Kidney (tissue), 13 donors: ENCODE measurements at regions not wholly inside any gene's neighbourhood (a gene's known extent, or its start where the extent isn't known, plus 50 kb on each side); places are given as distances from the start of the nearest gene placed in this dataset.

Experiments
- DNase-seq, 5 donors: peaks; one replicate each; pipeline ENCODE4 v3.0.0-alpha.2; 2013 to 2020
- FAIRE-seq: peaks from 2 replicates; lab custom pipeline; 2012; peaks lifted over from hg19 to GRCh38; lab: Jason Lieb, UNC
- H3K27ac ChIP-seq, 2 donors: one replicate each; pipeline ENCODE4 v1.7.0; 2013; ENCODE audit warnings: low read depth in 2 of 2, low read length in 2 of 2, inconsistent platforms in 1 of 2
- H3K27me3 ChIP-seq: one replicate; pipeline ENCODE4 v1.7.1; 2013; ENCODE audit warnings: low read length, inconsistent platforms; ENCODE audit not compliant: control insufficient read depth, insufficient read depth
- H3K36me3 ChIP-seq, 3 donors: one replicate each; pipeline versions ENCODE4 v1.7.0 to v1.7.1; 2013; ENCODE audit warnings: low read length in 3 of 3, control low read depth in 1 of 3, inconsistent platforms in 1 of 3; ENCODE audit not compliant: insufficient read depth in 3 of 3, control insufficient read depth in 2 of 3
- H3K4me1 ChIP-seq, 3 donors: one replicate each; pipeline versions ENCODE4 v1.7.0 to v1.7.1; 2013; ENCODE audit warnings: low read length in 3 of 3, inconsistent platforms in 1 of 3, low read depth in 1 of 3; ENCODE audit not compliant: control insufficient read depth in 2 of 3, insufficient read depth in 2 of 3
- H3K4me3 ChIP-seq, 3 donors: one replicate each; pipeline versions ENCODE4 v1.7.0 to v1.8.1; 2013; ENCODE audit warnings: low read length in 3 of 3, control low read depth in 1 of 3, inconsistent platforms in 1 of 3
- H3K9ac ChIP-seq, 3 donors: one replicate each; pipeline versions ENCODE4 v1.7.0 to v1.7.1; 2013; ENCODE audit warnings: low read length in 3 of 3, control low read depth in 1 of 3, inconsistent platforms in 1 of 3
- H3K9me3 ChIP-seq, 3 donors: one replicate each; pipeline versions ENCODE4 v1.7.0 to v1.7.1; 2013; ENCODE audit warnings: low read length in 3 of 3, control low read depth in 1 of 3, inconsistent platforms in 1 of 3; ENCODE audit not compliant: control insufficient read depth in 2 of 3, insufficient read depth in 1 of 3
- CTCF ChIP-seq: IDR thresholded peaks from 3 replicates; pipeline ENCODE4 v1.5.1; 2012; ENCODE audit warnings: mild to moderate bottlenecking, moderate library complexity, borderline replicate concordance; ENCODE audit not compliant: insufficient read depth; ENCODE audit errors: extremely low read depth
- intact Hi-C: fragments of 100-400 bp; cut with DNase I; formaldehyde crosslinking; loops from one replicate; pipeline ENCODE4 v1.11.1; 2022
- donor health status: control.
- donor health status: control.
- donor health status: control.
- donor health status: control.
- donor health status: control.
- donor health status: DM: yes; HTN: yes; CAD: no.
- donor health status: Normal renal cell carcinoma (clear cell type).

- Histone ChIP-seq H3K4me1 (no peaks in the 10 kb centered on the region), H3K36me3 (no peaks in the 10 kb centered on the region), H3K27ac (no peak overlapping the region), H3K9ac (no peak overlapping the region), H3K9me3 (no peaks in the 10 kb centered on the region), H3K27me3 (no peaks in the 10 kb centered on the region), H3K4me3 (no peak overlapping the region)
- FAIRE-seq = no peak
- intact Hi-C loops = no loop called here
- TF ChIP-seq CTCF = no peak
- DNase-seq = no peak
These were observed 183.7 kb downstream of the EXOC5 start for GRCh38 chr14:57085043-57085442.

GRCh38 chr14:57080691-57081090 is 188.0 kb downstream of the EXOC5 start:
- H3K9me3 ChIP-seq = no peaks in the 10 kb centered on the region
- no peaks in the 10 kb centered on the region for H3K36me3 ChIP-seq
- no peak overlapping the region for H3K4me3 ChIP-seq
- H3K27ac ChIP-seq = no peak overlapping the region
- no peak overlapping the region for H3K9ac ChIP-seq
- DNase-seq (no peak), FAIRE-seq (no peak)
- intact Hi-C loops = no loop called here
- TF ChIP-seq CTCF = no peak
- no peaks in the 10 kb centered on the region for H3K4me1 ChIP-seq
- no peaks in the 10 kb centered on the region for H3K27me3 ChIP-seq

GRCh38 chr14:57078054-57078453 is 190.7 kb downstream of the EXOC5 start:
- Histone ChIP-seq H3K4me1 (no peaks in the 10 kb centered on the region), H3K4me3 (no peak overlapping the region), H3K27ac (no peak overlapping the region), H3K27me3 (no peaks in the 10 kb centered on the region), H3K36me3 (no peaks in the 10 kb centered on the region), H3K9me3 (no peaks in the 10 kb centered on the region), H3K9ac (no peak overlapping the region)
- DNase-seq (no peak), FAIRE-seq (no peak)
- intact Hi-C loops = no loop called here
- no peak for TF ChIP-seq CTCF

- Histone ChIP-seq H3K9ac (no peak overlapping the region), H3K4me1 (no peaks in the 10 kb centered on the region), H3K36me3 (no peaks in the 10 kb centered on the region), H3K9me3 (no peaks in the 10 kb centered on the region), H3K4me3 (no peak overlapping the region), H3K27ac (no peak overlapping the region), H3K27me3 (no peaks in the 10 kb centered on the region)
- no peak for TF ChIP-seq CTCF
- DNase-seq = no peak
- intact Hi-C loops = no loop called here
- FAIRE-seq = no peak
These were observed 194.7 kb downstream of the EXOC5 start for GRCh38 chr14:57073986-57074385.
